Activated T-helper 2 cell treated with anti-CD3 and anti-CD28 coated beads, Interferon-gamma antibody, Interleukin-2, Interleukin-4, amounts not matched to agents 10 μg/mL and 5 μg/mL and 100 μg/mL, durations not matched to agents 14 hours and 24 hours and 36 hours (primary cell): ENCODE measurements at regions not wholly inside any gene's neighbourhood (a gene's known extent, or its start where the extent isn't known, plus 50 kb on each side); places are given as distances from the start of the nearest gene placed in this dataset.
"Not testable (repeated sequence)": the region's sequence is repeated elsewhere in the genome, so short reads cannot be mapped to it uniquely, and the experiment has no call there.

Source experiments
- DNase-seq: peaks from one replicate; pipeline ENCODE4 v3.0.0; 2021; ENCODE audit warnings: low spot score
- H3K27ac Mint-ChIP-seq: one replicate; pipeline ENCODE4 v1.8.0; 2021; ENCODE audit warnings: mixed read lengths
- H3K27me3 Mint-ChIP-seq: one replicate; pipeline ENCODE4 v1.8.0; 2021; ENCODE audit warnings: low read depth, mixed read lengths
- H3K36me3 Mint-ChIP-seq: one replicate; pipeline ENCODE4 v1.8.0; 2021; ENCODE audit warnings: low read depth, mixed read lengths
- H3K4me1 Mint-ChIP-seq: one replicate; pipeline ENCODE4 v1.8.0; 2021; ENCODE audit warnings: low read depth, mixed read lengths
- H3K4me3 Mint-ChIP-seq: one replicate; pipeline ENCODE4 v1.8.0; 2021; ENCODE audit warnings: low read depth, mild to moderate bottlenecking, moderate library complexity, mixed read lengths
- H3K9me3 Mint-ChIP-seq: one replicate; pipeline ENCODE4 v1.8.0; 2021; ENCODE audit warnings: mixed read lengths
- intact Hi-C: fragments of 100-400 bp; cut with micrococcal nuclease; formaldehyde crosslinking; loops from one replicate; pipeline ENCODE4 v1.15.1; 2023

GRCh38 chr11:15849257-15849656 is 507.1 kb downstream of the SOX6 start:
- Mint-ChIP-seq H3K4me3 (no peak overlapping the region), H3K36me3 (no peaks in the 10 kb centered on the region), H3K27me3 (no peaks in the 10 kb centered on the region), H3K4me1 (no peaks in the 10 kb centered on the region), H3K27ac (no peak overlapping the region), H3K9me3 (no peaks in the 10 kb centered on the region)
- DNase-seq = no peak
- intact Hi-C loops = no loop called here

GRCh38 chr11:15850335-15850734 is 506.0 kb downstream of the SOX6 start:
- H3K27me3 Mint-ChIP-seq, H3K36me3 Mint-ChIP-seq, H3K27ac Mint-ChIP-seq, H3K4me1 Mint-ChIP-seq, H3K4me3 Mint-ChIP-seq, DNase-seq, intact Hi-C loops, H3K9me3 Mint-ChIP-seq: not testable (repeated sequence)

- Mint-ChIP-seq H3K4me3 (no peak overlapping the region), H3K27me3 (no peaks in the 10 kb centered on the region), H3K4me1 (no peaks in the 10 kb centered on the region), H3K27ac (no peak overlapping the region), H3K9me3 (no peaks in the 10 kb centered on the region), H3K36me3 (no peaks in the 10 kb centered on the region)
- intact Hi-C loops = no loop called here
- no peak for DNase-seq
These were observed 505.3 kb downstream of the SOX6 start for GRCh38 chr11:15851051-15851498.

- intact Hi-C loops = no loop called here
- no peak for DNase-seq
- no peaks in the 10 kb centered on the region for H3K9me3 Mint-ChIP-seq
These were observed 504.2 kb downstream of the SOX6 start for GRCh38 chr11:15852179-15852578.

GRCh38 chr11:15854245-15854644 is 502.1 kb downstream of the SOX6 start:
- H3K9me3 Mint-ChIP-seq = no peaks in the 10 kb centered on the region
- DNase-seq = no peak
- no peaks in the 10 kb centered on the region for H3K4me1 Mint-ChIP-seq
- no peak overlapping the region for H3K27ac Mint-ChIP-seq
- intact Hi-C loops = no loop called here
- no peaks in the 10 kb centered on the region for H3K36me3 Mint-ChIP-seq
- no peak overlapping the region for H3K4me3 Mint-ChIP-seq
- no peaks in the 10 kb centered on the region for H3K27me3 Mint-ChIP-seq

More at GRCh38 chr11:15852179-15852578, 504.2 kb downstream of the SOX6 start:
- no peaks in the 10 kb centered on the region for H3K36me3 Mint-ChIP-seq
- no peaks in the 10 kb centered on the region for H3K4me1 Mint-ChIP-seq
- no peak overlapping the region for H3K27ac Mint-ChIP-seq
- H3K27me3 Mint-ChIP-seq = no peaks in the 10 kb centered on the region
- no peak overlapping the region for H3K4me3 Mint-ChIP-seq

- Mint-ChIP-seq H3K4me1 (no peaks in the 10 kb centered on the region), H3K27me3 (peaks cover 2% of the 10 kb centered on the region), H3K4me3 (no peak overlapping the region), H3K27ac (no peak overlapping the region), H3K36me3 (no peaks in the 10 kb centered on the region), H3K9me3 (no peaks in the 10 kb centered on the region)
- intact Hi-C loops = no loop called here
- no peak for DNase-seq
These were observed 497.5 kb downstream of the SOX6 start for GRCh38 chr11:15858881-15859280.

DNA sequence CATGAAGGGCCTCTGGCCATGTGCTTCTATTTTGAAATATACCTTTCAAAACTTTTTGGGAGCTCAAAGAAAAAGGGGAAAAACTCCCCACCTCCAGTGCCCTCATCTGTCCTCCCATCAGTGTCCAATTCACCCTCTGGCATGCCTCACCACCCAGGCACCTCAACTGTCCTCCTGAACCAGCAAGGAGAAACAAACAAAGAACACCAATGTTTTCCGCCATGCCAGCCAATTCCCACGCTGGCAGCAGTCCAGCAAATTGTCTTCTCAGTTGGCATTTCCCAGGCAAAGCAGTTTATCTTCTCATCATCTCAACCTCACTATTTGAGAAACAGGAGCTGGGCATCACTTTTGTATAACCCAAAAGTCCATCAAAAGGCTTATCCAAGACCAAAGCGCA is 496.9 kb downstream of the SOX6 start:
- intact Hi-C loops = no loop called here
- Mint-ChIP-seq H3K27me3 (peaks cover 2% of the 10 kb centered on the region), H3K36me3 (no peaks in the 10 kb centered on the region), H3K4me1 (no peaks in the 10 kb centered on the region), H3K9me3 (no peaks in the 10 kb centered on the region), H3K27ac (no peak overlapping the region), H3K4me3 (no peak overlapping the region)
- no peak for DNase-seq

DNA sequence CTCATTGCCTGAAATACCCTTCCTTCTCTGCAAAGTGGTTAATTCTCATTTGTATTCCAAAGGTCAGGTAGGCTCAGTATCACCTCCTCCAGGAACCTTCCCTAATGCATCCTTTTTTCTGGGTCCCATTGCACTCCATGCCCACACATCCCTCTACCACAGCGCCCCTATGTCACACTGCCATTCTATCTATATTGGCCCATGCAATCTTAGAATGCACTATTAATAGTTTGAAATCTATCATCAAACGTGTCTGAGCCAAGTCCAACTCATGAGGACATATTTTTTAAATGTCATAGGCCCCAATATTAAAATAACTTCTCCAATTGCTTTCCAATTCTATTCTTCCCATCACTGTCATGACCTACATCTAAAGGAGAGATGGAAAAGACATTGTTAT is 495.1 kb downstream of the SOX6 start:
- no peak for DNase-seq
- no peaks in the 10 kb centered on the region for H3K9me3 Mint-ChIP-seq
- intact Hi-C loops = no loop called here
- H3K4me1 Mint-ChIP-seq = no peaks in the 10 kb centered on the region
- H3K4me3 Mint-ChIP-seq = no peak overlapping the region
- peaks cover 2% of the 10 kb centered on the region for H3K27me3 Mint-ChIP-seq
- H3K27ac Mint-ChIP-seq = no peak overlapping the region
- no peaks in the 10 kb centered on the region for H3K36me3 Mint-ChIP-seq

GRCh38 chr11:15863411-15863810 is 492.9 kb downstream of the SOX6 start:
- Mint-ChIP-seq H3K36me3 (no peaks in the 10 kb centered on the region), H3K4me3 (no peak overlapping the region), H3K27me3 (peaks cover 2% of the 10 kb centered on the region), H3K4me1 (no peaks in the 10 kb centered on the region), H3K27ac (no peak overlapping the region), H3K9me3 (no peaks in the 10 kb centered on the region)
- DNase-seq = no peak
- intact Hi-C loops = no loop called here

- H3K4me3 Mint-ChIP-seq = no peak overlapping the region
- intact Hi-C loops = no loop called here
These were observed 492.1 kb downstream of the SOX6 start for GRCh38 chr11:15864026-15864805.

GRCh38 chr11:15865212-15865987 is 490.9 kb downstream of the SOX6 start:
- H3K4me1 Mint-ChIP-seq = no peaks in the 10 kb centered on the region
- H3K4me3 Mint-ChIP-seq = no peak overlapping the region
- no peaks in the 10 kb centered on the region for H3K9me3 Mint-ChIP-seq
- H3K27ac Mint-ChIP-seq = no peak overlapping the region
- no peak for DNase-seq
- intact Hi-C loops = no loop called here
- H3K36me3 Mint-ChIP-seq = no peaks in the 10 kb centered on the region
- peaks cover 2% of the 10 kb centered on the region for H3K27me3 Mint-ChIP-seq

More at GRCh38 chr11:15864026-15864805, 492.1 kb downstream of the SOX6 start:
- Mint-ChIP-seq H3K36me3 (no peaks in the 10 kb centered on the region), H3K9me3 (no peaks in the 10 kb centered on the region), H3K27ac (no peak overlapping the region), H3K27me3 (peaks cover 2% of the 10 kb centered on the region), H3K4me1 (no peaks in the 10 kb centered on the region)
- no peak for DNase-seq

DNA sequence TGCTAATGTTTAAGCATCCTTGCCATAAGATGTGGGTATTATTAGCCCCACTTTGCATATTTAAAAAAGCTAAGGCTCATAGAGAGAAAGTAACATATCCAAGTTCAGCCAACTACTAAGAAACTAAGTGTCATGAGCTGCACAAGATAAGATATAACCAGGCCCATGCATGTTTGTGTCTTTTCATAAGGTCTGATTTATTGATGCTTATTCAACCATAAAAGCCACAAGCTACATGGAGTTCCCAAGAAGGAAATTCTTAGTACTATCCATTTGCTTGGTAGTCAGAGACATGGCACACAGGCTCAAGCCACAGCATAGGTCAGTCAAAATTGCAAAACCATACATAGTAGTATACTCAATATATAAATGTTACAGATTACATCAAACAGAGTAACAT is 488.5 kb downstream of the SOX6 start:
- no peaks in the 10 kb centered on the region for H3K4me1 Mint-ChIP-seq

DNA sequence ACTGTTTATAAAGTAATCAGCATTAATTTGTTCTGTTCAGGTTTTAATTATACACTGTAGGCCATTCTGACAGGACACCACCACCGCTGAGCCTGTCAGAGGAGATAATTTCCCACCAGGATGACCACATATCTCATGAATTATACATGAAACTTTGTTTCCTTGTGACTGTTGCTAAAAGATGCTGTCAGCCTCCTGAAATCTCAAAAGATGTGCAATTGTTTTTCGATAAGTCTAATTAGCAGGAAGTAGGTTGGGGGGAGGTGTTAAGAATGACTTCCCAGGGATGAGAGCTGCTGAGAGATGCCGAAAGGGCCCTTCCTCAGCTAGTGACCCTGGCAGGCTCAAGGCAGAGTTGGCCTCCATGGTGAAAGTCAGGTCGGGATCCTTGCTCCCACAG is 485.4 kb downstream of the SOX6 start:
- Mint-ChIP-seq H3K4me3 (no peak overlapping the region), H3K27me3 (no peaks in the 10 kb centered on the region), H3K4me1 (no peaks in the 10 kb centered on the region), H3K9me3 (no peaks in the 10 kb centered on the region), H3K36me3 (no peaks in the 10 kb centered on the region), H3K27ac (no peak overlapping the region)
- intact Hi-C loops = no loop called here
- DNase-seq = no peak

More for the DNA sequence above, 488.5 kb downstream of the SOX6 start:
- Mint-ChIP-seq H3K27me3 (no peaks in the 10 kb centered on the region), H3K9me3 (no peaks in the 10 kb centered on the region), H3K4me3 (no peak overlapping the region), H3K36me3 (no peaks in the 10 kb centered on the region), H3K27ac (no peak overlapping the region)
- intact Hi-C loops = no loop called here
- no peak for DNase-seq
